Cardiac fibroblast (primary cell): ENCODE measurements at regions not wholly inside any gene's neighbourhood (a gene's known extent, or its start where the extent isn't known, plus 50 kb on each side); places are given as distances from the start of the nearest gene placed in this dataset.

Source experiments
- DNase-seq, 2 donors: peaks; one replicate each; pipeline versions ENCODE4 v3.0.0 to v3.0.0-alpha.2; 2010; ENCODE audit warnings: low read depth in 2 of 2
- H3K4me3 ChIP-seq, 2 donors: replicated peaks in 1 of 2; 1 replicate in 1 of 2; 2 replicates in 1 of 2; pipeline ENCODE4 v1.5.1; 2011; ENCODE audit warnings: low read depth in 2 of 2, low read length in 2 of 2, mild to moderate bottlenecking in 2 of 2, moderate library complexity in 1 of 2
- CTCF ChIP-seq: IDR thresholded peaks from one replicate; pipeline ENCODE4 v1.5.1; 2011; ENCODE audit warnings: low read depth, mild to moderate bottlenecking, low read length, inconsistent platforms

DNA sequence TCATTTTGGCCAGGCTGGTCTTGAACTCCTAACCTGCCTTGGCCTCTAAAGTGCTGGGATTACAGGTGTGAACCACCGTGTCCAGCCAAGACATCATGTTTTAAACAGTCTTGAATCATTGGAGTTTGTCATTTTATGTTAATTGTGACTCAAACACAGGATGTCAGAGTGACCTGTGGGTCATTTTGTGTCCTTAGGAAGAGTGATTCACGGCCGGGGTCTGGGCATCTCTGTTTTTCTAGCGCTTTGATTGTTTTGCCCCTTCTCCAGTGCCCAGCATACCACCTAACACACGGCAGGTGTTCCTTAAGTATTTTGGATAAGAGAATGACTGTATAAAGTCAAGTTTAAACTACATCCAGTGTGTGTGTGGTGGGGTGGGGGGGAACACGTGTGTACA lies 183.7 kb upstream of the KLF6 start:
- no peak for DNase-seq
- no peak overlapping the region for H3K4me3 ChIP-seq
- TF ChIP-seq CTCF = no peak

DNA sequence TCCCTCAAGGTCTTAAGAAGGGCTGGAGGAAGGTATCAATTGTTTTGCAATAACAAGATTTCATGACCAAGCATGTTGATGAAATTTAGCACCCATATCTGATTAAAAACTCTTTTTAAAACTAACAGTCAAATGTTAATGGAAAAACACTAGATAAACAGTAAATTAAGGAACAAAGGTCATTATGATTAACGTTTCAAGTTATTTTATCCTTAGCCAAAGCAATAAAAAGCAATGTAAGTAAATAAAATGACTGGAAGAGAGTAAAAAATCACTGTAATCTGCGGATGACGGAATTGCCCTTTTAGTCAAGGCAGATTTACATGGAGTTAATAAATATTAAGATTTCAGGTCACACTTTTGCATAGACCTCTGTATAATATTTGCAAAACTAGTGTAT lies 179.5 kb upstream of the KLF6 start:
- no peak overlapping the region for H3K4me3 ChIP-seq
- TF ChIP-seq CTCF = no peak
- no peak for DNase-seq

GRCh38 chr10:3963191-3963673 lies 178.2 kb upstream of the KLF6 start:
- no peak for TF ChIP-seq CTCF
- no peak for DNase-seq

GRCh38 chr10:3961082-3961481 lies 176.1 kb upstream of the KLF6 start:
- no peak for TF ChIP-seq CTCF
- no peak overlapping the region for H3K4me3 ChIP-seq
- DNase-seq = no peak

More at GRCh38 chr10:3963191-3963673, 178.2 kb upstream of the KLF6 start:
- H3K4me3 ChIP-seq = no peak overlapping the region

- DNase-seq = no peak
These were observed 175.5 kb upstream of the KLF6 start for GRCh38 chr10:3960496-3960895.

GRCh38 chr10:3959370-3960325 lies 174.6 kb upstream of the KLF6 start:
- DNase-seq = no peak
- TF ChIP-seq CTCF = no peak

More at GRCh38 chr10:3960496-3960895, 175.5 kb upstream of the KLF6 start:
- H3K4me3 ChIP-seq = no peak overlapping the region
- no peak for TF ChIP-seq CTCF

More at GRCh38 chr10:3959370-3960325, 174.6 kb upstream of the KLF6 start:
- H3K4me3 ChIP-seq = no peak overlapping the region
